ENCODE measurements at regions not wholly inside any gene's neighbourhood (a gene's known extent, or its start where the extent isn't known, plus 50 kb on each side); places are given as distances from the start of the nearest gene placed in this dataset.

- TF ChIP-seq ZBTB33 (IDR thresholded peaks at IDR 0.05; ENCODE audit: borderline replicate concordance, low read depth) (no peak), RXRA (IDR thresholded peaks at IDR 0.05; ENCODE audit: borderline replicate concordance, low read depth) (no peak), FOSL2 (IDR thresholded peaks at IDR 0.05; ENCODE audit: borderline replicate concordance, low read depth) (no peak)
These were observed 353.6 kb upstream of the SLCO3A1 start (continued) for GRCh38 chr15:91499774-91500383.

GRCh38 chr15:91508633-91509032 is 344.9 kb upstream of the SLCO3A1 start:
- 22% methylated on average over 3 of the region's 3 CpGs for WGBS (ENCODE audit: low lambda C conversion rate)
- H3K79me2 ChIP-seq (ENCODE audit: insufficient read depth), result no peaks in the 10 kb centered on the region
- H3K9me3 ChIP-seq, result no peaks in the 10 kb centered on the region
- H3K4me1 ChIP-seq (ENCODE audit: control insufficient read depth in 1 of 2, insufficient read depth in 2 of 2, low read depth in 1 of 2, low read length in 1 of 2), result peaks cover 0 to 15% of the 10 kb centered on the region in 2 experiments; a peak in 2 of 4 replicates
- H3K4me2 ChIP-seq, result no peak overlapping the region
- peaks cover 7% of the 10 kb centered on the region for H3F3A ChIP-seq (replicated peaks; ENCODE audit: insufficient read depth)
- H3K36me3 ChIP-seq (replicated peaks in 1 of 2; ENCODE audit: control insufficient read depth in 1 of 2, insufficient read depth in 2 of 2, low read length in 1 of 2), result no peaks in the 10 kb centered on the region
- ChIA-PET CTCF (no interaction called here), POLR2A (no interaction called here)
- H3K9ac ChIP-seq, result no peak overlapping the region; the same call in 1 of the 2 replicates
- no peak for DNase-seq
- H4K20me1 ChIP-seq (ENCODE audit: insufficient read depth), result no peaks in the 10 kb centered on the region
- 0 out of 2 replicates have a peak overlapping the region, but pooled peaks have one; percentile 39 for H2AFZ ChIP-seq (ENCODE audit: low read depth)
- H3K27ac ChIP-seq (ENCODE audit: low read depth in 2 of 2, low read length in 1 of 2), result peak overlapping the region in 1 of 2 experiments; percentile 74; a peak in 2 of 4 replicates
- no peak overlapping the region for H3K4me3 ChIP-seq (ENCODE audit: low read depth in 2 of 2, low read length in 1 of 2)
- TF ChIP-seq FOSL2 (IDR thresholded peaks at IDR 0.05; ENCODE audit: borderline replicate concordance, low read depth), result peak; percentile 60
- TF ChIP-seq, protein P1, sequence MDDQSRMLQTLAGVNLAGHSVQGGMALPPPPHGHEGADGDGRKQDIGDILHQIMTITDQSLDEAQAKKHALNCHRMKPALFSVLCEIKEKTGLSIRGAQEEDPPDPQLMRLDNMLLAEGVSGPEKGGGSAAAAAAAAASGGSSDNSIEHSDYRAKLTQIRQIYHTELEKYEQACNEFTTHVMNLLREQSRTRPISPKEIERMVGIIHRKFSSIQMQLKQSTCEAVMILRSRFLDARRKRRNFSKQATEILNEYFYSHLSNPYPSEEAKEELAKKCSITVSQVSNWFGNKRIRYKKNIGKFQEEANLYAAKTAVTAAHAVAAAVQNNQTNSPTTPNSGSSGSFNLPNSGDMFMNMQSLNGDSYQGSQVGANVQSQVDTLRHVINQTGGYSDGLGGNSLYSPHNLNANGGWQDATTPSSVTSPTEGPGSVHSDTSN (IDR thresholded peaks at IDR 0.05), result peak; percentile 45
- TF ChIP-seq FOXM1 (IDR thresholded peaks at IDR 0.05; ENCODE audit: low read depth), result no peak
- TF ChIP-seq ZBTB33 (IDR thresholded peaks at IDR 0.05; ENCODE audit: borderline replicate concordance, low read depth), result no peak
- TF ChIP-seq, protein P2, sequence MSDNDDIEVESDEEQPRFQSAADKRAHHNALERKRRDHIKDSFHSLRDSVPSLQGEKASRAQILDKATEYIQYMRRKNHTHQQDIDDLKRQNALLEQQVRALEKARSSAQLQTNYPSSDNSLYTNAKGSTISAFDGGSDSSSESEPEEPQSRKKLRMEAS (IDR thresholded peaks at IDR 0.05; ENCODE audit: low read depth), result no peak
- peak in 1 of 2 experiments; percentile 69; a peak in 1 of 4 replicates for TF ChIP-seq EP300 (IDR thresholded peaks at IDR 0.05; ENCODE audit: borderline replicate concordance in 1 of 2, low read depth in 1 of 2, low read length in 1 of 2)
- no peak for TF ChIP-seq RAD21 (IDR thresholded peaks at IDR 0.05; ENCODE audit: low read length)
- TF ChIP-seq FOXJ3 (CRISPR knock-in tag; IDR thresholded peaks at IDR 0.05), result no peak
- peak; percentile 89 for TF ChIP-seq MEF2A (IDR thresholded peaks at IDR 0.05; ENCODE audit: borderline replicate concordance, low read depth)
- peak; percentile 39; the same call in 1 of the 2 replicates for TF ChIP-seq TEAD4 (IDR thresholded peaks at IDR 0.05; ENCODE audit: borderline replicate concordance, insufficient read depth)
- TF ChIP-seq GATA2 (CRISPR knock-in tag; IDR thresholded peaks at IDR 0.05), result no peak
- TF ChIP-seq RXRA (IDR thresholded peaks at IDR 0.05; ENCODE audit: borderline replicate concordance, low read depth), result peak; percentile 43; the same call in 1 of the 2 replicates
- no peak for TF ChIP-seq MXI1 (IDR thresholded peaks at IDR 0.05; ENCODE audit: low read depth, low read length)
- no peak for TF ChIP-seq NRF1 (IDR thresholded peaks at IDR 0.05; ENCODE audit: low read depth, low read length)
- TF ChIP-seq NFIC (IDR thresholded peaks at IDR 0.05; ENCODE audit: borderline replicate concordance), result peak; percentile 24; the same call in 1 of the 2 replicates
- TF ChIP-seq JUND (IDR thresholded peaks at IDR 0.05), result peak; percentile 70
- TF ChIP-seq CHD2 (IDR thresholded peaks at IDR 0.05; ENCODE audit: low read length, partially characterized antibody), result no peak
- no peak for TF ChIP-seq YY1 (IDR thresholded peaks at IDR 0.05; ENCODE audit: low read depth)
- no peak for TF ChIP-seq SMC3 (IDR thresholded peaks at IDR 0.05; ENCODE audit: low read depth, low read length)
- peak; percentile 84 for TF ChIP-seq TCF12 (IDR thresholded peaks at IDR 0.05)
- no peak for TF ChIP-seq TAF1 (IDR thresholded peaks at IDR 0.05; ENCODE audit: borderline replicate concordance, low read depth, low read length)
- TF ChIP-seq GABPA (IDR thresholded peaks at IDR 0.05; ENCODE audit: low read depth), result no peak
- H3K27me3 ChIP-seq (ENCODE audit: insufficient read depth), result no peaks in the 10 kb centered on the region
- no peaks in the 10 kb centered on the region for H3K9me2 ChIP-seq
